Right ventricle myocardium superior (tissue), 1 donor: ENCODE measurements at regions not wholly inside any gene's neighbourhood (a gene's known extent, or its start where the extent isn't known, plus 50 kb on each side); places are given as distances from the start of the nearest gene placed in this dataset.

Experiments
- ATAC-seq: fragments of 200-7000 bp; cut with Tn5 transposase; one replicate; pipeline ENCODE4 v1.9.1; 2020; ENCODE audit warnings: mild to moderate bottlenecking; ENCODE audit not compliant: poor library complexity
- DNase-seq: peaks from one replicate; pipeline ENCODE4 v3.0.0-alpha.2; 2020
- intact Hi-C: fragments of 100-400 bp; cut with DNase I; formaldehyde crosslinking; loops from one replicate; pipeline ENCODE4 v1.11.2; 2022
- donor health status: DM: no; HTN: yes; CAD: no; lungs with severe emphysema.

DNA sequence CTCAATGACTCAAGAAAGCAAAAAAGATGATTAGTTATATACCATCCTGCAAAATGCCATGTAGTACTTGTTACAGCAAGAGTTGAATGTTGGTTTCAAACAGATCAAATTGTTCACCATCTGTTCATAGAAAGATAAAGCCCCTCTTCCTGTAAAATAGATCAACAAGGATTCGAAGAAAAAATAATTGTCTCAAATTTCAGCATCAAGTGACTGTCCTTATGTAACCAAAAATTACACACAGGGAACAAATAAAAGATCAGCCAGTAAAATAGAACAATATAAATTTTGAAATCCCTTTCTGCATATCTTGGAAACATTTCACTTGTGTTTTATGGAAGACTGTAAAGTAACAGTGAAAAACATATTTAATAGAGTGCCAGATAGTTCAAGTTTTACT lies 165.1 kb upstream of the STAC start:
- intact Hi-C loops, result no loop called here
- DNase-seq (no peak), ATAC-seq (no peak)

DNA sequence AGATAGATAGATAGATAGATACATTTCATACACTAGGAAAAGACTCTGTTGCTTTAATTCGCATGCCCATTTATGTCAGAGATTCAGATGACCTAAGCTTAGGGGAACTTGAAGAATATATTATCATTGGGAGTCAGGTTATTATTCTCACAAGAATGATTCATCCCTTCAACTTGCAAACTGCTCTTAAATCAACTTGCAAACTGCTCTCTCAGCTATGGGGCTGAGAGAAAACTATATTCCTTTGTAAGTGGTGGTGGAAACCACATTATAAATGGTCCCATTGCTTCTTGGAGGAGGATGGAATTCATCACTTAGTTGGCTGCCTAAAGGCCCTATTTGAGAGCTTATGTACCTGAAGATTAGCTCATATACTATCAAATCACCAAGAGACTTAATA lies 160.9 kb upstream of the STAC start:
- intact Hi-C loops, result no loop called here
- ATAC-seq, result no peak
- no peak for DNase-seq

DNA sequence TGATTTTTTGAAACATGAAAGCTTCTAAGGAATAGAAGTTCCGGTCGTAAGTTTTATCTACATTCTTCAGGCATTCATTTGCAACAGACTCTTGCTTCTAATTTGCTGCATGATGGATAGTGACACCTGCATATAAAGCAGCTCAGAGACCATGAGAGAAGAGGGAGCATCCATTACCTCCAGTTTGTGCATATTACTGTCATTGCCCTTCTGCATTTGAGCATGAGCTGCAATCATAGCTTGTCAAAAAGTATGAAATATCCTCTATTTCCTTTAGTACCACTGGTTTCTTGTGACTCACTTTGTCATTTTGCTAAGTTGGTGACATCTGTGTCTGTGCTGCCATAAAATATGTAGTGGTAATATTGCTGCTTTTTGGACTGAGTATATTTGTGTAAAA lies 160.1 kb upstream of the STAC start:
- DNase-seq (no peak), ATAC-seq (no peak)
- intact Hi-C loops, result no loop called here

DNA sequence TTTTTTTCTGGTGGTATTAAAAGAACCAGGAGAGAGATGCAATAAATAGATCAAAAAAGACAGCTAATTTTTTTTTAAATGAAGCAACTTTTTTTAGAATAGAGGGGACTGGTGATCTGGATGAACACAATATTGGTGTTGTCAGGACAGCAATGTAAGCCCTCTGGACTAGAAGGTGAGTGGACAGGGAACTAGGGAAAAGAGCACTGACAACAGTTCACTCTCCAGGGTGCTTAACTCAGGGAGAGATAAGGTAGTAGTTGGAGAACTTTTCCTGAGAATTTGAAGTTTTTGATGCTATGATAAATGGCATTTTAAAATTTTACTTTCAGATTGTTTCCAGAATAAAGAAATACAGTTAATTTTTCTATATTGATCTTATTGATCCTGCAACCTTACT lies 158.3 kb upstream of the STAC start:
- ATAC-seq (no peak), DNase-seq (no peak)
- intact Hi-C loops, result no loop called here

DNA sequence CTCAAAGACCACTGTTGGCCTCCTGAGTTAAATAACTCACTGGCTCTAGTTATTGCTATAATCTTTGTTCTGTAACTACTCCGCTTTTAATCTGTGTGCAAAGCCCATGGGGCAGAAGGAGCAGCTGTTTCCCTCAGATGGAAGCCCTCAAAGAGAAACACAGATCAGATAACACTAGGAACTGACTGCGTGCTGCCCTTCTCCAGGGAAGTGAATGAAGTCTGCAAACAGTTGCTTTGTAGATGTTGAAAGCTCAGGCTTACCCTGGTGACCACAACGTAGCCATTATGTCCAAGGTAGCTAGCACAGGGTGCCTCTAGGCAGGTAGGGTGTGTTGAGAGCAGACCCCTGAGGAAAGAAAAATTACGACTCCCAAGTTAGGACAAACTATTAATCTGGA lies 152.3 kb upstream of the STAC start:
- intact Hi-C loops, result no loop called here
- peak; percentile 66 for ATAC-seq
- no peak for DNase-seq

DNA sequence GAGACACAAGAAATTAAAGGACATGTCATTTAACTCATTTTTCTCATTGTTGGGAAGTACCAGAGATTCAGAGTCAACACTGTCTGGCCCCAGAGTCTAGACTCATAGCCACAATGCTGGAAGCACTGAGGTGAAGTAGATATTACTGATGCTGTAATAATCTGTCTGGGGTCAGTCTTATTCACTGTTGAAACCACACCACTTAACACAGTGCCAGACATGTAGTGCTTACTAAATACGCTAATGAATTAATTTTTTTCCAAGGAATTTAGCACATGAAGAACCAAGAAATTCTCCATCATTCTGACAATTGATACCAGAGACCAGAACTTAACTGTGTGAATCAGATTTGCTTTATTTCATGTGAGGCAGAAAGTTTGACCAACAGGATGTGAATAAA lies 150.8 kb upstream of the STAC start:
- intact Hi-C loops, result no loop called here
- ATAC-seq, result no peak

DNA sequence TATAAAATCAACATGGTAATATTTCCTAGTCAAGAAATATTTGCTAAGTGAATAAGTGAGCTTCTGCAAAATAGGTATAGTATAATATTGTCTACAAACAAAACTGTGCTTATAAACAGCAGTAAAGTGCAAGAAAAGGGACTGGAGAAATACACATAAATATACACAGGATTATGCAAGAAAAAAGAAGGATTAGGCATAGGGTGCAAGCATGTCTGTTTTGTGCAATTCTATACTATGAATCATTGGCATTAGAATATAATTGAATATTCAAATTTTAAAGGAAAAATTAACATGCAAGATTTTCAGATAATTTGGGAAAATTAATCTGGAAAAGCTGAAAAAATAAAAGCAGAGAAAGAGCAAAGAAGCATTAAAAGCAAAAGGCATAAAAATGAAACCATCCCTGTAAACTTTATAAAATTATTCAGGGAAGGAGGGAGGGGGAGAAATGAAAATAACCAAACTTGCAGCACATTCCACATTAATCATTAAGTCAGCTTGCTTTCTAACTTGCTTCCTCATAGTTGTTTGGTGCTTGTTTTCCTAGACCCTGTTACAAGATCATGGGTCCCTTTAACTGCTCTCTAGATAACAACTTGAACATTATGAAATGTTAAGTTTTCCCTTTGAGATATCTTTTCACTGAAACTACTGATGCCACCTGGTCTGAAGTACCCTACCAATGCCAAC lies 147.4 kb upstream of the STAC start:
- DNase-seq (no peak), ATAC-seq (no peak)
- intact Hi-C loops, result no loop called here

More for the DNA sequence above, 150.8 kb upstream of the STAC start:
- no peak for DNase-seq

DNA sequence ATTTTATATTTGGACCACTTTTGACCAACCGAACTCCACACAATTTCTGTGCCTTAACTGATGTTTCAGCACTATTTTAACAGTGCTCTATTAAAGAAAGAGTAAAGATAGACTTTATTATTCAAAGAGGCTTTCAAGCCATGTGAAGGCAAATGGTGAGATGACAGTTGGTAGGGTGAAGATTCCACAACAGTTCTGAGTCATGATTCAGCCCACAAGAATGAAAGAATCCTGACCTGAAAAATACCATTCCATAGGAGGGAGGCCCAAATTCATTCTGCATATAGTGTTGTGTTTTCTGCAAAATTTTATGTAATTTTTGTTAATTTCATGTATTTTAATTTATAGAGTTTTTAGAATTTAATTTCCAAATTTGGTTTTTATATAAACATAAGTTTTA lies 135.6 kb upstream of the STAC start:
- intact Hi-C loops, result no loop called here
- DNase-seq (no peak), ATAC-seq (no peak)

DNA sequence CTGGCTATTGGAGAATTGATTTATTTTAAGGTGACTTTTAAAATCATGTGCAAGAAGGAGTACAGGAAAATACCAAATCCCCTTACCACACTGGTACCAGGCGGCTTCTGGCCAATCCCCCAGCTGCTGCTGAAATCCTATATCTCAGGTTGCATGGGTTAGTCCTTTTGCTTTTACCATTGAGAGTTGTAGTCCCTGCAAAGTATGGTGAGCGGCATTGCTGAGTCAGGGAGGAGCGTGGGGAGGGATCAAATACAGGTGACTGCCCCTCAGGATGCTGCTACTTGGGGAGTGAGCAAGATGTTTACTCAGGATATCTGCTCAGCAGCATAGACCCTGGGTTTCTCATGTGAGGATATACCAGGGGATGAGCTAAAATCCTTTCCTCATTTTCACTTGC lies 131.9 kb upstream of the STAC start:
- intact Hi-C loops, result no loop called here
- ATAC-seq (no peak), DNase-seq (no peak)

DNA sequence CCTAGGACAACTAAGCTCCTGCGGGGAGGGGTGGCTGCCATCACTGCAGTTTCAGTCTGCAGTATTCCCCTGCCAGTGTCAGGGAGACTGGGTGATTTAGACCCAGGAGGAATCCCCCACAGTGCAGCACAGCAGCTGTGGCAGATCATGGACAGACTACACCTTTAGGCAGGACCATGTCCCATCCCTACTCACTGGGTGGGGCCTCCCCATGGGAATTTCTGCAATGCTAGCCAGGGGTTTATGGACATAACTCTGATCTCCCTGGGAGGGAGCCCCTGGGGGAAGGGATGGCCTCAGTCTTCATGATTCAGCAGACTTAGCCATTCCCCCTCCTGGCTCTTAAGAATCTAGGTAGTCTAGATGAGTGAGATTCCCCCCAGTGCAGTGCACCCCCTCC lies 130.1 kb upstream of the STAC start:
- intact Hi-C loops, result no loop called here
- ATAC-seq, result no peak
- DNase-seq, result no peak

DNA sequence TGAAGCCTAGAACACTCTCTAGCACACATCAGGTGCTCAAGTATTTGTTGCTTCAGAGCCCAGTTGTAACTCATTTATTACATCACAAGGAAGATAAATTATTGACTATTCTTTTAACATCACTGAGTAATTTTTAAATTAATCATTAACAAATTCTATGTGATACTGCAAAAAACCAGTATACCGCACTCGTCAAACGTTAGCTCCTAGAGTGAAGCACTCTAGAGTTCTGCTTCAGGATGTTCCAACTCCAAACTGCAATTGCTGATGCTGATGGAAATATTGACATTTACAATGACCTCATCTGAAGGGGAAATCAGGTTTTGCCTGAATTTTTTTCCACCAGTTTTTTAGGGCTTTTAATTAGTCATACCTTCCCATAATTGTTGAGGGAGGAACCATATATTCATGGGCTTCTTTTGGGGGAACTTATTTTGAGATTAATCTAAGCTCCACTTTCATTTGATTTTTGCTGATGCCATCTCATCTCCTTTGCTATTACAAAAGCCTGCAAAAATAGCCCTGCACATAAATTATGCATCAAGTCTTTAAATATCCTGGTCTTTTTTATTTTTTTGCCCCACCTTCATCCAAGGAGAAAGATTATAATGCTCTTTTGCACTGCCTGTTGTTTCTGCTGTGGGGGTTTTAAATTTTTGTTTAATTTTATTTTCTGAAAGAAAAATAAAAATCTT lies 123.0 kb upstream of the STAC start:
- DNase-seq (no peak), ATAC-seq (no peak)
- intact Hi-C loops, result no loop called here

DNA sequence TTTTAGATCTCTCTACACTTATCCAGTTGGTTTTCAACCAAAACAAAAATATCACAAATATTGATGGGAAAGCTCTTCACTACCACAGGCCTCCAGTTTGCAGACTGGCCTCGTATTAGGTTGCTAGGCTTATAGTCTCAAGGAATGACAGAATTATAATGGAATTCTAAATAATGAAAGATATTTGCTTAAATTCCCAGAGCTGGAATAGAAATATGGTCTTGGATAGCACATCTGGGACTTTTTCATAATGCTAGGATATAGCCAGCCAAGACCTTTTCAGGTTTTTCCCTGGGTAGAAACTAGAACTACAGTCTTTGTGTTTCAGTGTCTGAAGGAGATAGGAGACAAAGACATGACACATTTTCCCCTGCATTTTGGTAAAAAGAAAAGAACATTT lies 121.9 kb upstream of the STAC start:
- ATAC-seq, result no peak
- intact Hi-C loops, result no loop called here
- no peak for DNase-seq

DNA sequence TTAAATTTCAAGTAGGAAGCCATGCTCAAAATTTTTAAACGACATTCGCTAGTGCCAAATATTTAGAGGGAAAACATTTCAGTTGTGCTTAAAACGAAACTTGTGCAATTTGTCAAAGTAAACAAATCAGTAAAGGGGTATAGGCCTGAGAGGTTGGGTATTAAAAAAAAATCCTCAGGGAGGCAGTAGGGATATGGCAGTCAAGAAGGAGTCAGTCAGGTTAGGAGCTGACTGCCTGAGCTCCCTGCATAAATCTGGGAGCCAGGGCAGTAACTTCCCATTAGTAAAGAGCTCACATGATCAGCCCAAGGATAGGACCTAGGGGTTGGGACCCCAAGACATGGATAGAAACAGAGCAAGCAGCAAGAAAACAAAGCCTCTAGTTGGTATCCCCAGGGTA lies 120.7 kb upstream of the STAC start:
- ATAC-seq, result no peak

DNA sequence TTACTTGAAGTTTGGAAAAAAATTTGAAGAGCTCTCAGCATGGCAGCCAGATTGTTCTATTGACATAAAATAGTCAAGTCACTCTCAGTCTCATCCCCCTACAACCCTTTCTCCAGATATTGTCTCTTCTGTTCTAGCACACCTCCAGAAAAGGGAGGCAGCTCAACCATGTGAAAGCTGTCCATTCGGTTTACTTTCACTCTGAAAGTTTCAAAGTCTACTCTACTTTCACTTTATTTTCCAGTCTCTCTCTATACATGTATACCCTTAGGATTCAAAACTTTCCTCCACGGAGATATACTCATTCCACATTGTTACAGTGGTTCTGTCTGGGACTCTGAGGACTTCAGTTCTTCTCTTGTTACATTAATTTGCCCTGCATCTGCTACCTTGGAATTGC lies 111.0 kb upstream of the STAC start:
- DNase-seq, result no peak
- intact Hi-C loops, result no loop called here

More for the DNA sequence above, 120.7 kb upstream of the STAC start:
- DNase-seq, result no peak
- intact Hi-C loops, result no loop called here

DNA sequence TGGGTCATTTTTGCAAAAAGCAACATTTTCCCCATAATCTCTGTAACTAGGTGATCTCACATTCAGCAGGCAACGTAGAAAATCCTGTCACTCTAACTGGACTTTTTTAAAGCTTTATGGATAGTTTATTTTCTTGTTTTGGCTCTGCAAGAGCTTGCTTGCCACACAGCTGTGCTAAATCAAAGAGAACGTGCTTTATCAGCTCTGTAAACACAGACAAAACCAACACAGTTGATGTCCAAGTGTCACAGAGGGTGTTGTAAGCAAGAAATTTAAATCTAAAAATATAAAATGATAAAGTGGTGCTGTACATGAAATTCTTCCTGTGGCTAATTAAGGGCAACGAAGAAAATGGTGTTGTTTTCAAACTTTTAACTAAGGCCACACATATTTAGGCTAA lies 97.5 kb upstream of the STAC start:
- no peak for ATAC-seq
- DNase-seq, result no peak
- intact Hi-C loops, result no loop called here

More for the DNA sequence above, 111.0 kb upstream of the STAC start:
- ATAC-seq, result no peak

DNA sequence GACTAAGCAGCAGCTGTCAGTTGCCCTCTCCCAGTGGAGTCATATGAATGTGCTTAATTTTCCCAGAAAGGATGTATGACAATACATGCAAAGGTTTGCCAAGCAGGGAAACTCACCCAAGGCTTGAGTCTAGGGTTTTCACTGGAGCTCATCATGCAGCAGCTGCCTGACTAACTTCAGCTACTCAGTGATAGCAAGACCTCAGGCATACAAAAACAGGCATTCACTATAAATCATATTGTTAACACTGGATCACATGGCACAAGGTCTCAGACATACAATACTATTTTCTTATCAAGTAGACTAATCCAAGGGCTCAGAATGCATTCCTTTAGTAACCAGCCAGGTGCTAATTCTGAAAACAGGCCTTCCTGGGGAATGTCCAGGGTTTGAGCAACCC lies 85.0 kb upstream of the STAC start:
- DNase-seq (no peak), ATAC-seq (no peak)
- intact Hi-C loops, result no loop called here

DNA sequence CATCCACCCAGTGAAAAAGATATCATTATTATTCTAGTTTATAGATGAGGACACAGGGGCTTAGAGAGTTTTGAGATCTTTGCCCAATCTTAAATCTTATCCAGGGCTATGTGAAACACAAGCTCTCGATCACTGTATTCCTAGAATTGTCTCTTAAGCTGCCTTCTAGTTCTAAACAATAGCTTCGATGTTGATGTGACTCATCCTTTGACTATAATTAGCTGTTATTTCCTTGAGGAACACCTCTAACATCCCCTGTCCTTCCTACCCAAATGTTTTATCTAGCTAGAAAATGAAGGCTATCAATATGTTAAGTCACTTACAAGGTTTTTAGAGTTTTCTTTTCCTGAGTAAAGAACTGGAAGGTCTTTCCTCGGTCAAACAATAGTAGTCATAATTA lies 83.1 kb upstream of the STAC start:
- DNase-seq (no peak), ATAC-seq (no peak)
- intact Hi-C loops, result no loop called here

DNA sequence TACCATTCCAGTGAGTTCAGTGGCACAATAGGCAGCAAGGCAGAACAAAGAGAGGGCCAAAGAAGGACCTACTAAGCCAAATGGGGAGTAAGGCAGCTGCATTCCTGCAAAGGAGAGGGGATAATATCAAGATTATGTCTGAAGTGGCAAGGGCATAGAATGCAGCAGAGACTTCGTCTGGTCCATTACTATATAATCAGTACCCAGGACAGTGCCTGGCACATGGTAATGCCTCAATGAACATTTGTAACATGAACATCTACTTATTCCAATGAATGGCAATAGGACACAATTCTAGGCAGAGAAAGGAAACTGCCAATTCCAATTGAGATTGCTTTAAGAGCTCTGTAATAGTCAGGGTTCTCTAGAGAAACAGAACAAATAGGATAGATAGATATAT lies 82.1 kb upstream of the STAC start:
- ATAC-seq, result no peak
- intact Hi-C loops, result no loop called here
- no peak for DNase-seq

DNA sequence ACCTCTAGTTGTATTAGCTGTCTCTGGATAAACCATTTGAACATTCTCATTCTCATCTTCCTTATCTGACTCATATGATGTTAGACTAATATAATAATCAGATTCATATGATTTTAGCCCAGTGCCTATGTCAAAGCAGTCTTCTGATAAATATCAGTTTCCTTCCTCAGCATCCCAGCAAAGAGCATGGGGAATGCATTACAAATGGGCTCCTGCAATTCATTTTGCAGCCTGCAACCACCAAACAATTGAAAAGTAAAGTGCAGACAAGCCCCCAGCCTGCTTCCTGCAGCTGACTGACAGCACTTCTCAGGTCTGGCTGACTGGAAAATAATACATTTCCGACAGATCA lies 78.2 kb upstream of the STAC start:
- ATAC-seq, result no peak
- DNase-seq, result no peak
- intact Hi-C loops, result no loop called here

DNA sequence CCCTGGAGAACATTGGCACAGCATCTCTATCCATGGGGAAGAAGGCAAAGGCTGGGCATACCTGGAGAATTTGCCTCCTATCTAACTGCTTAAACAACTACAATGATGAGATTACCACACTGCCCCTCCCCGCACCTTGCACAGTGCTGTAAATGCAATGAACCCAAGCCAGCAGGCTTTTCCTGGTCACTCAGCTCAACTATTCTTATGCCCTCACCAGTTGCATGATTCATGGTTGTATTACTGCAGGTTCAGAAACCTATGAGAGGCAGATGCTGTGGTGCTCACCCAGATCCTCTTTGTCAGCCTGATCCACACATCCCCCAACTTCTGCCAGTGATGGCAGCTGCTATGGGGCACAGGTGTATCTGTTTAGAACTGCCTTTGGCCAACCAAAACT lies 77.7 kb upstream of the STAC start:
- intact Hi-C loops, result no loop called here
- ATAC-seq, result no peak
- DNase-seq, result no peak

DNA sequence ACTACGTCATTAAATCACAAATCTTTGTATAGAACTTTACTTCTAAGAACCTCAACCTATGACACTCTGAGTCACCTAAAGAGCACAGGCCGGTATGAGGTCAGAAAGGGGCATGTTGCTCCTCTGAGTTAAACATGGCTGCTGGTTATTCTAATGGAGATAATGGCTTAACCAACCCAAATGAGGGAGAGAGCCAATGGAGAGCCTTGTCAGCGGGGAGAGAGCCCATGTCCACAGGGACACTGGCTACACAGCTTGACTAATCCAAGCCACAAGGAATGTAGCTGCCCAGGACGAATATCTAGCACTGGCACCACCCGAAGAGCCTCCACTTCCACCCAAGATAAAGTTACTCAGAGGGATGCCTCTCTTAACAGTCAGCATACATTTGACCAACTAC lies 77.0 kb upstream of the STAC start:
- DNase-seq (no peak), ATAC-seq (no peak)
- intact Hi-C loops, result no loop called here
